H9 (cell line): ENCODE measurements at regions not wholly inside any gene's neighbourhood (a gene's known extent, or its start where the extent isn't known, plus 50 kb on each side); places are given as distances from the start of the nearest gene placed in this dataset.

ENCODE experiments used
- DNase-seq: peaks from one replicate; pipeline ENCODE4 v3.0.0-alpha.2; 2017
- H2AFZ ChIP-seq: one replicate; pipeline ENCODE4 v1.6.1; 2013; ENCODE audit warnings: mild to moderate bottlenecking, low read length, control low read depth, moderate library complexity
- H2AK5ac ChIP-seq: 2 replicates; pipeline ENCODE4 v1.6.1; 2013; ENCODE audit warnings: low read length, control low read depth, mixed read lengths; ENCODE audit not compliant: insufficient read length
- H2BK120ac ChIP-seq: one replicate; pipeline ENCODE4 v1.6.1; 2013; ENCODE audit warnings: low read depth, mild to moderate bottlenecking, low read length, control low read depth, inconsistent platforms; ENCODE audit not compliant: poor library complexity, severe bottlenecking
- H2BK12ac ChIP-seq: 2 replicates; pipeline ENCODE4 v1.6.1; 2013; ENCODE audit warnings: low read length, control low read depth, mixed read lengths, low read depth; ENCODE audit not compliant: insufficient read length
- H2BK15ac ChIP-seq: 2 replicates; pipeline ENCODE4 v1.6.1; 2013; ENCODE audit warnings: low read depth, low read length, control low read depth
- H2BK20ac ChIP-seq: one replicate; pipeline ENCODE4 v1.6.1; 2013; ENCODE audit warnings: low read depth, mild to moderate bottlenecking, low read length, control low read depth, inconsistent platforms; ENCODE audit not compliant: poor library complexity, severe bottlenecking
- H2BK5ac ChIP-seq: 2 replicates; pipeline ENCODE4 v1.6.1; 2013; ENCODE audit warnings: low read length, control low read depth, mixed read lengths; ENCODE audit not compliant: insufficient read length
- H3K14ac ChIP-seq: 2 replicates; pipeline ENCODE4 v1.6.1; 2013; ENCODE audit warnings: low read length, control low read depth; ENCODE audit not compliant: insufficient read depth
- H3K18ac ChIP-seq: 2 replicates; pipeline ENCODE4 v1.6.1; 2013; ENCODE audit warnings: low read depth, mild to moderate bottlenecking, mixed read lengths, low read length, control low read depth; ENCODE audit not compliant: insufficient read length
- H3K23ac ChIP-seq: 2 replicates; pipeline ENCODE4 v1.6.1; 2013; ENCODE audit warnings: low read length, control low read depth, mixed read lengths, low read depth; ENCODE audit not compliant: insufficient read length
- H3K23me2 ChIP-seq: 2 replicates; pipeline ENCODE4 v1.6.1; 2013; ENCODE audit warnings: low read depth, mild to moderate bottlenecking, mixed read lengths, low read length, control low read depth; ENCODE audit not compliant: insufficient read length, poor library complexity, severe bottlenecking
- H3K27ac ChIP-seq: 2 replicates; pipeline ENCODE4 v1.5.1; 2013; ENCODE audit warnings: low read length, control low read depth, mixed read lengths, low read depth; ENCODE audit not compliant: insufficient read length
- H3K27me3 ChIP-seq: 2 replicates; pipeline ENCODE4 v1.6.1; 2013; ENCODE audit warnings: low read length, control low read depth, inconsistent platforms; ENCODE audit not compliant: insufficient read depth
- H3K4ac ChIP-seq: 2 replicates; pipeline ENCODE4 v1.6.1; 2013; ENCODE audit warnings: low read depth, mild to moderate bottlenecking, control low read depth, inconsistent platforms, low read length, moderate library complexity
- H3K4me1 ChIP-seq: 2 replicates; pipeline ENCODE4 v1.6.1; 2013; ENCODE audit warnings: low read length, control low read depth, inconsistent platforms; ENCODE audit not compliant: insufficient read depth
- H3K4me2 ChIP-seq: 2 replicates; pipeline ENCODE4 v1.6.1; 2013; ENCODE audit warnings: low read length, control low read depth, mixed read lengths; ENCODE audit not compliant: insufficient read length, insufficient read depth
- H3K56ac ChIP-seq: 2 replicates; pipeline ENCODE4 v1.6.1; 2013; ENCODE audit warnings: low read depth, mild to moderate bottlenecking, mixed read lengths, low read length, control low read depth; ENCODE audit not compliant: insufficient read length
- H3K79me1 ChIP-seq: 2 replicates; pipeline ENCODE4 v1.6.1; 2013; ENCODE audit warnings: low read depth, mild to moderate bottlenecking, moderate library complexity, low read length, control low read depth, inconsistent platforms; ENCODE audit not compliant: insufficient read depth, poor library complexity, severe bottlenecking
- H3K79me2 ChIP-seq: 2 replicates; pipeline ENCODE4 v1.6.1; 2013; ENCODE audit warnings: low read length, control low read depth, inconsistent platforms; ENCODE audit not compliant: insufficient read depth
- H3K9ac ChIP-seq: 2 replicates; pipeline ENCODE4 v1.6.1; 2013; ENCODE audit warnings: low read length, control low read depth, mixed read lengths; ENCODE audit not compliant: insufficient read length; ENCODE audit errors: extremely low read depth
- H3K9me3 ChIP-seq: one replicate; pipeline ENCODE4 v1.6.1; 2013; ENCODE audit warnings: low read depth, low read length, inconsistent platforms; ENCODE audit not compliant: control insufficient read depth
- H3T11ph ChIP-seq: one replicate; pipeline ENCODE4 v1.6.1; 2013; ENCODE audit warnings: mild to moderate bottlenecking, low read length, control low read depth, inconsistent platforms
- H4K20me1 ChIP-seq: one replicate; pipeline ENCODE4 v1.6.1; 2013; ENCODE audit not compliant: control insufficient read depth, insufficient read length, insufficient read depth
- H4K5ac ChIP-seq: 2 replicates; pipeline ENCODE4 v1.6.1; 2013; ENCODE audit warnings: low read depth, mild to moderate bottlenecking, mixed read lengths, low read length, control low read depth; ENCODE audit not compliant: insufficient read length
- H4K8ac ChIP-seq: replicated peaks from 2 replicates; pipeline ENCODE4 v1.6.1; 2013; ENCODE audit warnings: low read length, control low read depth, mixed read lengths, low read depth; ENCODE audit not compliant: insufficient read length
- H4K91ac ChIP-seq: 2 replicates; pipeline ENCODE4 v1.6.1; 2013; ENCODE audit warnings: low read depth, mild to moderate bottlenecking, moderate library complexity, mixed read lengths, low read length, control low read depth; ENCODE audit not compliant: insufficient read length
- H3K27ac Mint-ChIP-seq, 3 experiments: 2 replicates in 2 of 3; 3 replicates in 1 of 3; pipeline ENCODE4 v1.8.0; 2020 to 2021; ENCODE audit warnings: mixed read lengths in 3 of 3, mild to moderate bottlenecking in 1 of 3, moderate library complexity in 1 of 3
- H3K27me3 Mint-ChIP-seq: 2 replicates; pipeline ENCODE4 v1.8.0; 2021; ENCODE audit warnings: low read depth, mild to moderate bottlenecking, moderate library complexity, mixed read lengths
- H3K36me3 Mint-ChIP-seq, 3 experiments: 2 replicates in 2 of 3; 3 replicates in 1 of 3; pipeline ENCODE4 v1.8.0; 2020 to 2021; ENCODE audit warnings: low read depth in 3 of 3, mixed read lengths in 3 of 3; ENCODE audit not compliant: insufficient read depth in 1 of 3
- H3K4me1 Mint-ChIP-seq, 2 experiments: 2 replicates each; pipeline ENCODE4 v1.8.0; 2020; ENCODE audit warnings: mixed read lengths in 2 of 2
- H3K4me3 Mint-ChIP-seq, 2 experiments: 2 replicates in 1 of 2; 3 replicates in 1 of 2; pipeline ENCODE4 v1.8.0; 2020 to 2021; ENCODE audit warnings: mild to moderate bottlenecking in 2 of 2, mixed read lengths in 2 of 2, moderate library complexity in 1 of 2
- H3K9me3 Mint-ChIP-seq, 2 experiments: 2 replicates in 1 of 2; 3 replicates in 1 of 2; pipeline ENCODE4 v1.8.0; 2020; ENCODE audit warnings: mild to moderate bottlenecking in 2 of 2, mixed read lengths in 2 of 2, moderate library complexity in 1 of 2
- CTCF ChIP-seq: fragments of 200-600 bp; sonication (generic); conservative IDR thresholded peaks from 3 replicates; pipeline ENCODE4 v1.8.0; 2021; ENCODE audit warnings: antibody characterized with exemption, mild to moderate bottlenecking

GRCh38 chr16:51317575-51317974 lies 166.5 kb upstream of the SALL1 start:
- Histone ChIP-seq H3K56ac (no peak overlapping the region), H4K91ac (no peak overlapping the region), H3K4me2 (no peak overlapping the region), H3K4me1 (no peaks in the 10 kb centered on the region), H4K20me1 (no peaks in the 10 kb centered on the region), H3K9me3 (no peaks in the 10 kb centered on the region), H2BK20ac (no peak overlapping the region), H4K8ac (no peak overlapping the region), H3K27ac (no peak overlapping the region), H3K18ac (no peak overlapping the region), H2AFZ (no peak overlapping the region), H2BK15ac (no peak overlapping the region), H3K14ac (no peak overlapping the region), H3K27me3 (no peaks in the 10 kb centered on the region), H3K79me1 (no peaks in the 10 kb centered on the region), H3K4ac (no peak overlapping the region), H2BK12ac (no peak overlapping the region), H3K79me2 (no peaks in the 10 kb centered on the region), H2BK120ac (no peak overlapping the region), H2BK5ac (no peak overlapping the region), H2AK5ac (no peak overlapping the region), H3K23ac (no peak overlapping the region), H3T11ph (no peak overlapping the region), H3K23me2 (no peaks in the 10 kb centered on the region), H3K9ac (no peak overlapping the region), H4K5ac (no peak overlapping the region)
- Mint-ChIP-seq H3K4me3 (no peak overlapping the region), H3K27me3 (peaks cover 4% of the 10 kb centered on the region), H3K36me3 (peaks cover 0 to 4% (median 3%) of the 10 kb centered on the region in 3 experiments; a peak in 1 of 7 replicates), H3K4me1 (peaks cover 0 to 9% of the 10 kb centered on the region in 2 experiments; a peak in 2 of 4 replicates), H3K27ac (no peak overlapping the region), H3K9me3 (peaks cover 0 to 3% of the 10 kb centered on the region in 2 experiments; a peak in 1 of 5 replicates)
- no peak for DNase-seq
- TF ChIP-seq CTCF, result no peak
